H1 (cell line): ENCODE measurements at regions not wholly inside any gene's neighbourhood (a gene's known extent, or its start where the extent isn't known, plus 50 kb on each side); places are given as distances from the start of the nearest gene placed in this dataset.

ENCODE experiments used
- CTCF ChIA-PET: fragments of 300-600 bp; sonication (Branson Sonifier 250); formaldehyde crosslinking; loops from one replicate; lab custom pipeline; 2021; ENCODE audit not compliant: partially characterized antibody; lab: Charles Lee
- POLR2A ChIA-PET: fragments of 300-600 bp; sonication (Branson Sonifier 250); formaldehyde crosslinking; loops from one replicate; lab custom pipeline; 2021; ENCODE audit warnings: inconsistent platforms; ENCODE audit not compliant: partially characterized antibody; lab: Charles Lee
- DNase-seq, 2 experiments: peaks; one replicate each; pipeline versions ENCODE4 v3.0.0 to v3.0.0-alpha.2; 2010 to 2022; ENCODE audit warnings: low spot score in 2 of 2, low read depth in 1 of 2, mixed read lengths in 1 of 2
- FAIRE-seq: peaks from 2 replicates; lab custom pipeline; 2011; peaks lifted over from hg19 to GRCh38; lab: Jason Lieb, UNC
- H2AFZ ChIP-seq: 2 replicates; pipeline ENCODE4 v1.8.1; 2012; ENCODE audit warnings: low read length, inconsistent platforms
- H2AK5ac ChIP-seq: 2 replicates; pipeline ENCODE4 v1.6.1; 2013; ENCODE audit warnings: low read depth, low read length
- H2BK120ac ChIP-seq: replicated peaks from 2 replicates; pipeline ENCODE3; 2013; ENCODE audit warnings: low read depth, low read length, inconsistent platforms
- H2BK12ac ChIP-seq: 2 replicates; pipeline ENCODE4 v1.6.1; 2013; ENCODE audit warnings: low read depth, low read length
- H2BK15ac ChIP-seq: 2 replicates; pipeline ENCODE4 v1.6.1; 2013; ENCODE audit warnings: low read length
- H2BK20ac ChIP-seq: 2 replicates; pipeline ENCODE4 v1.6.1; 2013; ENCODE audit warnings: low read length
- H2BK5ac ChIP-seq: 2 replicates; pipeline ENCODE4 v1.6.1; 2013; ENCODE audit warnings: low read depth, low read length
- H3K14ac ChIP-seq: 2 replicates; pipeline ENCODE4 v1.6.1; 2013; ENCODE audit warnings: inconsistent platforms; ENCODE audit not compliant: insufficient read length
- H3K18ac ChIP-seq: 2 replicates; pipeline ENCODE4 v1.6.1; 2013; ENCODE audit warnings: low read length; ENCODE audit errors: extremely low read depth
- H3K23ac ChIP-seq: 2 replicates; pipeline ENCODE4 v1.6.1; 2013; ENCODE audit warnings: inconsistent platforms; ENCODE audit not compliant: insufficient read length
- H3K23me2 ChIP-seq: 2 replicates; pipeline ENCODE4 v1.6.1; 2013; ENCODE audit warnings: low read depth, low read length
- H3K27ac ChIP-seq: 2 replicates; pipeline ENCODE4 v1.6.1; 2011; ENCODE audit warnings: low read depth, low read length, inconsistent platforms
- H3K27me3 ChIP-seq, 4 experiments: replicated peaks in 1 of 4; 1 replicate in 1 of 4; 2 replicates in 3 of 4; pipeline versions ENCODE4 v1.6.1 to v1.8.1; 2011 to 2013; ENCODE audit warnings: low read length in 3 of 4, mild to moderate bottlenecking in 3 of 4, inconsistent platforms in 2 of 4, mixed read lengths in 2 of 4, moderate library complexity in 1 of 4; ENCODE audit not compliant: control insufficient read depth in 3 of 4, insufficient read depth in 3 of 4; ENCODE audit errors: extremely low read depth in 1 of 4
- H3K36me3 ChIP-seq, 4 experiments: 2 replicates each; pipeline versions ENCODE4 v1.6.1 to v1.8.1; 2011 to 2013; ENCODE audit warnings: mild to moderate bottlenecking in 4 of 4, low read length in 3 of 4, moderate library complexity in 2 of 4, control low read depth in 1 of 4, inconsistent platforms in 1 of 4; ENCODE audit not compliant: insufficient read depth in 4 of 4, control insufficient read depth in 2 of 4
- H3K4ac ChIP-seq: replicated peaks from 2 replicates; pipeline ENCODE3; 2013; ENCODE audit warnings: low read length, low read depth, mixed read lengths, inconsistent platforms; ENCODE audit not compliant: insufficient read length
- H3K4me1 ChIP-seq, 4 experiments: replicated peaks in 1 of 4; 1 replicate in 1 of 4; 2 replicates in 3 of 4; pipeline versions ENCODE4 v1.6.1 to v1.8.1; 2011 to 2013; ENCODE audit warnings: low read length in 3 of 4, inconsistent platforms in 2 of 4, mixed read lengths in 1 of 4; ENCODE audit not compliant: insufficient read depth in 4 of 4, control insufficient read depth in 3 of 4
- H3K4me2 ChIP-seq, 2 experiments: 2 replicates each; pipeline versions ENCODE4 v1.6.1 to v1.8.1; 2011 to 2013; ENCODE audit warnings: low read depth in 2 of 2, low read length in 2 of 2, control low read depth in 1 of 2, inconsistent platforms in 1 of 2, mild to moderate bottlenecking in 1 of 2; ENCODE audit not compliant: insufficient read depth in 1 of 2
- H3K4me3 ChIP-seq, 4 experiments: fragments of 200-600, 300-600 bp in 1 of 4; sonication (generic), shearing (Covaris generic), sonication (Bioruptor Twin) in 1 of 4; 2 replicates each; pipeline versions ENCODE4 v1.5.1 to v1.8.1; 2011 to 2016; ENCODE audit warnings: low read length in 4 of 4, low read depth in 3 of 4, control low read depth in 2 of 4, inconsistent platforms in 2 of 4, mild to moderate bottlenecking in 2 of 4, mixed read lengths in 1 of 4, moderate library complexity in 1 of 4; ENCODE audit not compliant: insufficient read depth in 2 of 4; ENCODE audit errors: extremely low read depth in 1 of 4
- H3K56ac ChIP-seq: replicated peaks from 2 replicates; pipeline ENCODE3; 2013; ENCODE audit warnings: low read depth, mild to moderate bottlenecking, mixed read lengths, low read length, inconsistent platforms; ENCODE audit not compliant: insufficient read length
- H3K79me1 ChIP-seq: 2 replicates; pipeline ENCODE4 v1.6.1; 2013; ENCODE audit warnings: low read depth, low read length, control low read depth
- H3K79me2 ChIP-seq, 2 experiments: 2 replicates each; pipeline versions ENCODE4 v1.6.1 to v1.8.1; 2012 to 2013; ENCODE audit warnings: low read length in 2 of 2, mild to moderate bottlenecking in 2 of 2, inconsistent platforms in 1 of 2; ENCODE audit not compliant: insufficient read depth in 2 of 2, control insufficient read depth in 1 of 2
- H3K9ac ChIP-seq, 4 experiments: replicated peaks in 1 of 4; 1 replicate in 1 of 4; 2 replicates in 3 of 4; pipeline versions ENCODE4 v1.6.1 to v1.8.1; 2011 to 2013; ENCODE audit warnings: low read depth in 3 of 4, low read length in 3 of 4, control low read depth in 2 of 4, mild to moderate bottlenecking in 2 of 4, moderate library complexity in 2 of 4, inconsistent platforms in 1 of 4; ENCODE audit errors: extremely low read depth in 1 of 4
- H3K9me3 ChIP-seq, 2 experiments: 2 replicates each; pipeline versions ENCODE4 v1.6.1 to v1.8.1; 2012 to 2013; ENCODE audit warnings: mild to moderate bottlenecking in 2 of 2, moderate library complexity in 2 of 2, control low read depth in 1 of 2, inconsistent platforms in 1 of 2, low read depth in 1 of 2, low read length in 1 of 2, mixed read lengths in 1 of 2; ENCODE audit not compliant: insufficient read depth in 2 of 2
- H4K20me1 ChIP-seq, 2 experiments: replicated peaks in 1 of 2; 2 replicates each; pipeline versions ENCODE3 to v1.8.1; 2011 to 2013; ENCODE audit warnings: inconsistent platforms in 2 of 2, low read length in 2 of 2, mild to moderate bottlenecking in 1 of 2; ENCODE audit not compliant: insufficient read depth in 2 of 2, control insufficient read depth in 1 of 2
- H4K5ac ChIP-seq: 2 replicates; pipeline ENCODE4 v1.6.1; 2013; ENCODE audit warnings: low read length, low read depth, mixed read lengths, inconsistent platforms; ENCODE audit not compliant: insufficient read length
- H4K8ac ChIP-seq: 2 replicates; pipeline ENCODE4 v1.8.0; 2013; ENCODE audit warnings: mild to moderate bottlenecking, moderate library complexity, low read length, inconsistent platforms; ENCODE audit not compliant: insufficient read depth; ENCODE audit errors: extremely low read depth
- H4K91ac ChIP-seq: replicated peaks from 2 replicates; pipeline ENCODE3; 2013; ENCODE audit warnings: low read length, mixed read lengths, inconsistent platforms; ENCODE audit not compliant: insufficient read length
- ASH2L ChIP-seq: fragments of 200-600, 300-600 bp; sonication (generic); IDR thresholded peaks from one replicate; pipeline ENCODE4 v1.7.1; 2017; ENCODE audit warnings: low read length
- BRCA1 ChIP-seq: IDR thresholded peaks from 2 replicates; pipeline ENCODE4 v1.6.1; 2012; ENCODE audit warnings: low read depth, low read length, improper control_type of control experiment
- CHD2 ChIP-seq: IDR thresholded peaks from 2 replicates; pipeline ENCODE4 v1.6.1; 2012; ENCODE audit warnings: low read length, improper control_type of control experiment
- CREB1 ChIP-seq: IDR thresholded peaks from 2 replicates; pipeline ENCODE4 v1.6.1; 2012; ENCODE audit warnings: inconsistent platforms
- EZH2 ChIP-seq: fragments of 200-600 bp; sonication (generic); IDR thresholded peaks from 2 replicates; pipeline ENCODE4 v1.7.1; 2012; ENCODE audit warnings: low read depth, mild to moderate bottlenecking, moderate library complexity, low read length, inconsistent platforms; ENCODE audit not compliant: severe bottlenecking
- HDAC6 ChIP-seq: IDR thresholded peaks from one replicate; pipeline ENCODE4 v1.7.1; 2012; ENCODE audit warnings: low read depth, mild to moderate bottlenecking, inconsistent platforms, low read length, moderate library complexity
- JUND ChIP-seq: IDR thresholded peaks from 2 replicates; pipeline ENCODE4 v1.6.1; 2011; ENCODE audit warnings: mild to moderate bottlenecking, improper control_type of control experiment, low read length
- MAX ChIP-seq: IDR thresholded peaks from 2 replicates; pipeline ENCODE4 v1.6.1; 2012; ENCODE audit warnings: inconsistent platforms
- NANOG ChIP-seq: IDR thresholded peaks from 2 replicates; pipeline ENCODE4 v1.6.1; 2011; ENCODE audit warnings: low read length, low read depth, mild to moderate bottlenecking, inconsistent platforms; ENCODE audit not compliant: insufficient read depth, poor library complexity, severe bottlenecking
- RXRA ChIP-seq: IDR thresholded peaks from 2 replicates; pipeline ENCODE4 v1.6.1; 2011; ENCODE audit warnings: low read depth, mild to moderate bottlenecking, low read length, moderate library complexity; ENCODE audit not compliant: insufficient read depth
- SP1 ChIP-seq: IDR thresholded peaks from 2 replicates; pipeline ENCODE4 v1.6.1; 2011; ENCODE audit warnings: low read depth, low read length
- SRF ChIP-seq: IDR thresholded peaks from 2 replicates; pipeline ENCODE4 v1.6.1; 2011; ENCODE audit warnings: mild to moderate bottlenecking, low read depth, low read length, moderate library complexity
- TCF12 ChIP-seq: IDR thresholded peaks from 2 replicates; pipeline ENCODE4 v1.6.1; 2011; ENCODE audit warnings: low read depth, mild to moderate bottlenecking, low read length
- ZNF274 ChIP-seq: IDR thresholded peaks from 2 replicates; pipeline ENCODE4 v1.7.0; 2012; ENCODE audit warnings: low read length, borderline replicate concordance; ENCODE audit errors: extremely low read depth
- WGBS, 2 experiments: shearing (Covaris generic) in 1 of 2; methylation state at CpG; one replicate each; pipeline versions ENCODE4 v1.1.6 to v1.1.7; 2013 to 2015; ENCODE audit warnings: low lambda C conversion rate in 2 of 2, mixed read lengths in 2 of 2, inconsistent platforms in 1 of 2, low coverage in 1 of 2, missing lambda C conversion rate in 1 of 2; ENCODE audit not compliant: insufficient replicate concordance in 2 of 2, insufficient coverage in 1 of 2, insufficient read length in 1 of 2; ENCODE audit errors: extremely low coverage in 1 of 2, missing lambda C conversion rate in 1 of 2; 5-methylcytosine and 5-hydroxymethylcytosine counted together

- no peak overlapping the region for H2AK5ac ChIP-seq
- ChIA-PET CTCF (interaction anchor here (0.6 to 1.3 kb wide), 2 partner anchors 66 to 286 kb away, joined by 3 to 4 read pairs; partner anchors contain the start of gene CLEC14A), POLR2A (no interaction called here)
- H2BK20ac ChIP-seq = no peak overlapping the region
- no peak overlapping the region for H3K4me2 ChIP-seq
- no peak overlapping the region for H4K91ac ChIP-seq
- DNase-seq (no peak), FAIRE-seq (no peak)
- H3K4ac ChIP-seq = no peak overlapping the region
- H3K18ac ChIP-seq = no peak overlapping the region
- no peaks in the 10 kb centered on the region for H3K27me3 ChIP-seq
- H3K79me2 ChIP-seq = no peaks in the 10 kb centered on the region
- no peak overlapping the region for H2AFZ ChIP-seq
- H3K79me1 ChIP-seq = no peaks in the 10 kb centered on the region
- H3K36me3 ChIP-seq = no peaks in the 10 kb centered on the region
- H3K9ac ChIP-seq = no peak overlapping the region
- H2BK12ac ChIP-seq = no peak overlapping the region
- H3K23me2 ChIP-seq = no peaks in the 10 kb centered on the region
- TF ChIP-seq TCF12 (no peak), RXRA (no peak), BRCA1 (no peak), JUND (no peak), NANOG (no peak), MAX (no peak), ASH2L (no peak), HDAC6 (no peak), CHD2 (no peak), ZNF274 (no peak), EZH2 (no peak), CREB1 (no peak), SRF (no peak), SP1 (no peak)
- no peak overlapping the region for H2BK120ac ChIP-seq
- no peak overlapping the region for H3K27ac ChIP-seq
- H2BK5ac ChIP-seq = no peak overlapping the region
- 0 out of 7 replicates have a peak, but pooled peaks cover 0 to 4% (median 0%) of the 10 kb centered on the region in 4 experiments for H3K4me1 ChIP-seq
- H4K5ac ChIP-seq = no peak overlapping the region
- H4K20me1 ChIP-seq = no peaks in the 10 kb centered on the region
- 82% methylated on average over 2 of the region's 2 CpGs; no CpG with 5 or more reads in 1 of the 2 experiments for WGBS, 2 experiments
- H3K14ac ChIP-seq = no peak overlapping the region
- H2BK15ac ChIP-seq = no peak overlapping the region
- no peak overlapping the region for H3K23ac ChIP-seq
- H3K9me3 ChIP-seq = no peaks in the 10 kb centered on the region
- H3K4me3 ChIP-seq = no peak overlapping the region
- H4K8ac ChIP-seq = no peak overlapping the region
- H3K56ac ChIP-seq = no peak overlapping the region
Measured at GRCh38 chr14:37969511-37969979, 238.2 kb upstream of the SSTR1 start.
